B cell (primary cell): ENCODE measurements at regions not wholly inside any gene's neighbourhood (a gene's known extent, or its start where the extent isn't known, plus 50 kb on each side); places are given as distances from the start of the nearest gene placed in this dataset.

ENCODE experiments used
- ATAC-seq: fragments of 200-7000 bp; cut with Tn5 transposase; one replicate; pipeline ENCODE4 v1.10.0; 2021; ENCODE audit warnings: low read depth, mild to moderate bottlenecking, moderate number of reproducible peaks, moderate library complexity
- CTCF ChIA-PET: fragments of 350-600 bp; sonication (Branson Sonifier 250); formaldehyde crosslinking; loops from one replicate; lab custom pipeline; 2021; ENCODE audit warnings: antibody characterized with exemption, inconsistent platforms; lab: Charles Lee
- POLR2A ChIA-PET: fragments of 350-600 bp; sonication (Branson Sonifier 250); formaldehyde crosslinking; loops from one replicate; lab custom pipeline; 2021; ENCODE audit warnings: antibody characterized with exemption; lab: Charles Lee
- DNase-seq: peaks from one replicate; pipeline ENCODE4 v3.0.0; 2013
- H2AFZ ChIP-seq: 2 replicates; pipeline ENCODE4 v1.6.1; 2012; ENCODE audit warnings: mild to moderate bottlenecking, low read depth, low read length; ENCODE audit not compliant: insufficient read depth, poor library complexity, severe bottlenecking
- H3K27ac ChIP-seq, 2 donors: 1 replicate in 1 of 2; 2 replicates in 1 of 2; pipeline ENCODE4 v1.5.1; 2012 to 2013; ENCODE audit warnings: low read length in 2 of 2, mild to moderate bottlenecking in 2 of 2, moderate library complexity in 1 of 2
- H3K27me3 ChIP-seq, 4 experiments: fragments of 200-600 bp in 1 of 4; sonication (generic) in 1 of 4; replicated peaks in 1 of 4; 1 replicate in 2 of 4; 2 replicates in 2 of 4; pipeline versions ENCODE4 v1.6.1 to v1.7.0; 2013 to 2016; ENCODE audit warnings: low read length in 3 of 4, mild to moderate bottlenecking in 2 of 4, mixed read lengths in 1 of 4, moderate library complexity in 1 of 4; ENCODE audit not compliant: insufficient read depth in 4 of 4, control insufficient read depth in 3 of 4; ENCODE audit errors: control extremely low read depth in 1 of 4
- H3K36me3 ChIP-seq, 2 experiments: replicated peaks in 1 of 2; 1 replicate in 1 of 2; 2 replicates in 1 of 2; pipeline versions ENCODE4 v1.6.1 to v1.7.1; 2013; ENCODE audit warnings: low read length in 1 of 2; ENCODE audit not compliant: insufficient read depth in 2 of 2, control insufficient read depth in 1 of 2; ENCODE audit errors: control extremely low read depth in 1 of 2, extremely low read depth in 1 of 2
- H3K4me1 ChIP-seq, 2 donors: fragments of 200-600 bp in 1 of 2; sonication (generic) in 1 of 2; 1 replicate in 1 of 2; 2 replicates in 1 of 2; pipeline versions ENCODE4 v1.5.1 to v1.6.1; 2013 to 2017; ENCODE audit warnings: low read length in 2 of 2; ENCODE audit not compliant: control insufficient read depth in 2 of 2, insufficient read depth in 2 of 2
- H3K4me2 ChIP-seq: replicated peaks from 2 replicates; pipeline ENCODE3; 2012; ENCODE audit warnings: mild to moderate bottlenecking, low read depth, low read length; ENCODE audit not compliant: poor library complexity, severe bottlenecking
- H3K4me3 ChIP-seq, 5 experiments: fragments of 200-600 bp in 1 of 5; sonication (generic) in 1 of 5; 1 replicate in 3 of 5; 2 replicates in 2 of 5; pipeline versions ENCODE4 v1.5.1 to v1.7.0; 2011 to 2016; ENCODE audit warnings: low read length in 4 of 5, mild to moderate bottlenecking in 4 of 5, low read depth in 2 of 5, control low read depth in 1 of 5, moderate library complexity in 1 of 5; ENCODE audit not compliant: insufficient read depth in 1 of 5; ENCODE audit errors: control extremely low read depth in 1 of 5, extremely low read depth in 1 of 5
- H3K79me2 ChIP-seq: fragments of 200-600 bp; sonication (generic); one replicate; pipeline ENCODE4 v1.6.0; 2016; ENCODE audit warnings: low read length; ENCODE audit not compliant: control insufficient read depth, insufficient read depth
- H3K9ac ChIP-seq: fragments of 200-600 bp; sonication (generic); 2 replicates; pipeline ENCODE4 v1.6.1; 2017; ENCODE audit warnings: mild to moderate bottlenecking, low read length, moderate library complexity
- H3K9me3 ChIP-seq, 3 donors: one replicate each; pipeline versions ENCODE4 v1.6.1 to v1.7.1; 2013; ENCODE audit warnings: low read length in 2 of 3; ENCODE audit not compliant: control insufficient read depth in 2 of 3, insufficient read depth in 1 of 3; ENCODE audit errors: control extremely low read depth in 1 of 3
- H4K20me1 ChIP-seq: 2 replicates; pipeline ENCODE4 v1.6.0; 2012; ENCODE audit warnings: mild to moderate bottlenecking, low read length; ENCODE audit not compliant: insufficient read depth, control insufficient read depth, poor library complexity, severe bottlenecking
- H3K27ac Mint-ChIP-seq: one replicate; pipeline ENCODE4 v1.8.0; 2021; ENCODE audit warnings: mixed read lengths
- H3K27me3 Mint-ChIP-seq: one replicate; pipeline ENCODE4 v1.8.0; 2021; ENCODE audit warnings: mixed read lengths
- H3K4me1 Mint-ChIP-seq: one replicate; pipeline ENCODE4 v1.8.0; 2021; ENCODE audit warnings: mixed read lengths
- H3K4me3 Mint-ChIP-seq: one replicate; pipeline ENCODE4 v1.8.0; 2021; ENCODE audit warnings: mixed read lengths
- H3K9me3 Mint-ChIP-seq: one replicate; pipeline ENCODE4 v1.8.0; 2022; ENCODE audit warnings: mixed read lengths; ENCODE audit not compliant: insufficient read depth
- EZH2 ChIP-seq: IDR thresholded peaks from 2 replicates; pipeline ENCODE4 v1.6.1; 2012; ENCODE audit warnings: borderline replicate concordance, low read depth, mild to moderate bottlenecking, moderate library complexity, low read length; ENCODE audit not compliant: insufficient read depth, poor library complexity, severe bottlenecking
- WGBS: methylation state at CpG from one replicate; pipeline ENCODE4 v1.1.5; 2013; ENCODE audit warnings: missing lambda C conversion rate; ENCODE audit not compliant: insufficient coverage; 5-methylcytosine and 5-hydroxymethylcytosine counted together
- intact Hi-C: fragments of 100-400 bp; cut with micrococcal nuclease; formaldehyde crosslinking; loops from one replicate; pipeline ENCODE4 v1.10.0; 2022
- TF ChIP-seq, protein P1 (sequence below): fragments of 200-600 bp; IDR thresholded peaks from one replicate; pipeline ENCODE4 v1.8.0; 2022; ENCODE audit warnings: antibody characterized with exemption, mild to moderate bottlenecking

DNA sequence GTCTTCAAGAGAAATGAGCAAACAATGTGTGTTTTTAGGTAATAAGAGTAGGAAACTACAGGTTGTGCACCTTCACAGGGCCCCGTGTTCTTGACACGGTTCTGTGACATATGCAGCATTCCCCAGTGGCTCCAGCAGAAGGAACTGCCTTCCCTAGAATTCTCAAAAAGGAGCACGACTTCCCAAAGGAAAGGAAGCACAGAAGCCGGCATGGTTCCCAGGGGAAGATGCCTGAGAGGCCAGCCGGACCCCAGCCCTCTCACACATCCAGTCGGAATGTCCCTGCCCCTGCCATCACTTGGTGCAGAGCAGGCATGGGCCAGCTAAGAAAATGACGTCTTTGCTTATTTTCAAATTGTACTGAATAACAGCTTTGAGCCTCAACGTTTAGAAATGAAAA is 187.3 kb upstream of the NSMCE3 start:
- H3K27ac Mint-ChIP-seq = no peak overlapping the region
- peaks cover 3% of the 10 kb centered on the region for H3K27me3 Mint-ChIP-seq
- Histone ChIP-seq H3K4me3 (no peak overlapping the region), H3K4me1 (no peaks in the 10 kb centered on the region), H3K36me3 (no peaks in the 10 kb centered on the region), H3K4me2 (no peak overlapping the region), H3K9me3 (no peaks in the 10 kb centered on the region), H3K79me2 (no peaks in the 10 kb centered on the region), H3K9ac (no peak overlapping the region), H4K20me1 (no peaks in the 10 kb centered on the region), H3K27me3 (no peaks in the 10 kb centered on the region), H3K27ac (no peak overlapping the region), H2AFZ (no peak overlapping the region)
- TF ChIP-seq, protein P1, sequence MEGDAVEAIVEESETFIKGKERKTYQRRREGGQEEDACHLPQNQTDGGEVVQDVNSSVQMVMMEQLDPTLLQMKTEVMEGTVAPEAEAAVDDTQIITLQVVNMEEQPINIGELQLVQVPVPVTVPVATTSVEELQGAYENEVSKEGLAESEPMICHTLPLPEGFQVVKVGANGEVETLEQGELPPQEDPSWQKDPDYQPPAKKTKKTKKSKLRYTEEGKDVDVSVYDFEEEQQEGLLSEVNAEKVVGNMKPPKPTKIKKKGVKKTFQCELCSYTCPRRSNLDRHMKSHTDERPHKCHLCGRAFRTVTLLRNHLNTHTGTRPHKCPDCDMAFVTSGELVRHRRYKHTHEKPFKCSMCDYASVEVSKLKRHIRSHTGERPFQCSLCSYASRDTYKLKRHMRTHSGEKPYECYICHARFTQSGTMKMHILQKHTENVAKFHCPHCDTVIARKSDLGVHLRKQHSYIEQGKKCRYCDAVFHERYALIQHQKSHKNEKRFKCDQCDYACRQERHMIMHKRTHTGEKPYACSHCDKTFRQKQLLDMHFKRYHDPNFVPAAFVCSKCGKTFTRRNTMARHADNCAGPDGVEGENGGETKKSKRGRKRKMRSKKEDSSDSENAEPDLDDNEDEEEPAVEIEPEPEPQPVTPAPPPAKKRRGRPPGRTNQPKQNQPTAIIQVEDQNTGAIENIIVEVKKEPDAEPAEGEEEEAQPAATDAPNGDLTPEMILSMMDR = no peak
- TF ChIP-seq EZH2 = no peak
- CTCF ChIA-PET = no interaction called here
- peaks cover 4% of the 10 kb centered on the region for H3K4me1 Mint-ChIP-seq
- no peak overlapping the region for H3K4me3 Mint-ChIP-seq
- WGBS = 86% methylated on average over 7 of the region's 8 CpGs
- POLR2A ChIA-PET = no interaction called here
- ATAC-seq (no peak), DNase-seq (no peak)
- intact Hi-C loops = no loop called here
- no peaks in the 10 kb centered on the region for H3K9me3 Mint-ChIP-seq

DNA sequence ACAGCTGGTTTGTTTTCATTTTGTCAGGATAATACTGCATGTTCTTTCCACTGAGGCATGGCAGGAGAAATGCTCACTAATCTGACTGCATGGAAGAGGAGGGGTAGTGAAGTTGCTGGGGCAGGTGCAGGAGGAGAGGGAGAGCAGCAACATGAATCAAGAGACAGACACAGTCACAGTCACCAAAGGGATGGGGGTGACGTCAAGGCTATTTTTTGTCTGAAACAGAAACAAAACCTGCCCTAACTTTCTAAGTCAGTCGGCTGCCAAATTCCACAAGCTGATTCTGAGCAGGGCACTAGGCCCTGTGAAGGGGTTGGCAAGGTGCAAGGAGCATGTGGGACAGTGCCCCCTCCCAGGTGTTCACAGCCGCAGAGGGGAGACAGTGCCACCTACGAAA is 186.6 kb upstream of the NSMCE3 start:
- CTCF ChIA-PET = no interaction called here
- Mint-ChIP-seq H3K4me3 (no peak overlapping the region), H3K27me3 (peaks cover 3% of the 10 kb centered on the region), H3K27ac (no peak overlapping the region), H3K9me3 (no peaks in the 10 kb centered on the region), H3K4me1 (peaks cover 4% of the 10 kb centered on the region)
- DNase-seq (no peak), ATAC-seq (no peak)
- no peaks in the 10 kb centered on the region for H3K4me1 ChIP-seq
- H4K20me1 ChIP-seq = no peaks in the 10 kb centered on the region
- H3K4me3 ChIP-seq = no peak overlapping the region
- POLR2A ChIA-PET = no interaction called here
- peaks cover 0 to 3% (median 0%) of the 10 kb centered on the region in 3 donors for H3K9me3 ChIP-seq
- intact Hi-C loops = no loop called here
- H2AFZ ChIP-seq = no peak overlapping the region
- WGBS = 100% methylated on average over 1 of the region's 4 CpGs
- no peak overlapping the region for H3K9ac ChIP-seq
- H3K36me3 ChIP-seq = no peaks in the 10 kb centered on the region
- H3K27me3 ChIP-seq = no peaks in the 10 kb centered on the region
- no peak overlapping the region for H3K4me2 ChIP-seq
- no peak overlapping the region for H3K27ac ChIP-seq
- no peaks in the 10 kb centered on the region for H3K79me2 ChIP-seq
- TF ChIP-seq, protein P1 = no peak
- TF ChIP-seq EZH2 = no peak
